Stimulated activated CD8-positive, alpha-beta memory T cell treated with anti-CD3 and anti-CD28 coated beads, Interleukin-15, amount 100 ng/mL, for 48 hours (primary cell): ENCODE measurements at regions not wholly inside any gene's neighbourhood (a gene's known extent, or its start where the extent isn't known, plus 50 kb on each side); places are given as distances from the start of the nearest gene placed in this dataset.
"Not testable (repeated sequence)": the region's sequence is repeated elsewhere in the genome, so short reads cannot be mapped to it uniquely, and the experiment has no call there.

Source experiments
- DNase-seq, 2 donors: peaks; one replicate each; pipeline ENCODE4 v3.0.0-alpha.2; 2020; ENCODE audit warnings: low read depth in 2 of 2

GRCh38 chr7:101708223-101708622, 79.1 kb upstream of the MYL10 start:
- DNase-seq, result no peak

- no peak for DNase-seq
Observed at GRCh38 chr7:101712652-101713051, 83.6 kb upstream of the MYL10 start.

- no peak for DNase-seq
Observed at GRCh38 chr7:101714097-101714496, 85.0 kb upstream of the MYL10 start.

- no peak for DNase-seq
Observed at GRCh38 chr7:101717628-101718357, 88.7 kb upstream of the MYL10 start.

- DNase-seq, result no peak
Observed at GRCh38 chr7:101718363-101719122, 89.4 kb upstream of the MYL10 start.

GRCh38 chr7:101719123-101719470, 90.0 kb upstream of the MYL10 start:
- no peak for DNase-seq

- DNase-seq, result no peak
Observed at GRCh38 chr7:101720324-101720723, 91.2 kb upstream of the MYL10 start.

GRCh38 chr7:101722247-101722646, 93.2 kb upstream of the MYL10 start:
- DNase-seq, result no peak

GRCh38 chr7:101723835-101724234, 93.6 kb upstream of the CUX1 start:
- no peak for DNase-seq

GRCh38 chr7:101724957-101725356, 92.5 kb upstream of the CUX1 start:
- DNase-seq, result no peak

GRCh38 chr7:101725921-101726320, 91.5 kb upstream of the CUX1 start:
- DNase-seq, result no peak

- DNase-seq, result no peak
Observed at GRCh38 chr7:101727184-101727583, 90.2 kb upstream of the CUX1 start.

- DNase-seq, result no peak
Observed at GRCh38 chr7:101728128-101728527, 89.3 kb upstream of the CUX1 start.

- DNase-seq, result not testable (repeated sequence)
Observed at GRCh38 chr7:101728873-101729240, 88.6 kb upstream of the CUX1 start.

GRCh38 chr7:101729241-101729883, 88.1 kb upstream of the CUX1 start:
- no peak for DNase-seq

GRCh38 chr7:101731502-101732084, 85.8 kb upstream of the CUX1 start:
- DNase-seq, result no peak

GRCh38 chr7:101733713-101734475, 83.5 kb upstream of the CUX1 start:
- no peak for DNase-seq

GRCh38 chr7:101736084-101736483, 81.3 kb upstream of the CUX1 start:
- no peak for DNase-seq

- no peak for DNase-seq
Observed at GRCh38 chr7:101739775-101740398, 77.5 kb upstream of the CUX1 start.

GRCh38 chr7:101740981-101741725, 76.3 kb upstream of the CUX1 start:
- DNase-seq, result no peak
